ENCODE measurements at regions not wholly inside any gene's neighbourhood (a gene's known extent, or its start where the extent isn't known, plus 50 kb on each side); places are given as distances from the start of the nearest gene placed in this dataset.
"Not testable (repeated sequence)": the region's sequence is repeated elsewhere in the genome, so short reads cannot be mapped to it uniquely, and the experiment has no call there.

GRCh38 chr14:89743828-89744227 lies 210.7 kb downstream of the EFCAB11 start:
- DNase-seq (ENCODE audit: low spot score), result no peak

DNA sequence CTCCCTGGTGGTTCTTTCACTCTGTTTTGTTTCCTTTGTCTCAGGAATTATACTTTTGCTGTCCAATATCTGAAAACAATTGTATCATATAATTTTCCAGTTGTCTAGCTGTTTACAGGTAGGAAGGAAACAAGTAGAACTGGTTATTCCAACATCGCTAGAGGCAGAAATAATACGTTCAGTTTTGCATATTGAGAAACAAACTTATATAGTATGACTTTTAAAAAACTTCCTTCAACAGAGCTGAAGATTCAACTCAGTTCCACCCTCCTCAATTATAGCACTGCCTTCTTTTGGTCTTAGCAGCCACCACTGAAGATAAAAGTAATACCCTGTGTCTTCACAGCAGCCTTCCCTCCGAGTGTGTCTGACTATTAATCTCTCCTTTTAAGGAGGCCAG lies 214.3 kb downstream of the EFCAB11 start:
- DNase-seq (ENCODE audit: low spot score), result no peak

- no peak for DNase-seq (ENCODE audit: low spot score)
Measured at GRCh38 chr14:89736881-89737280, 217.6 kb downstream of the EFCAB11 start.

DNA sequence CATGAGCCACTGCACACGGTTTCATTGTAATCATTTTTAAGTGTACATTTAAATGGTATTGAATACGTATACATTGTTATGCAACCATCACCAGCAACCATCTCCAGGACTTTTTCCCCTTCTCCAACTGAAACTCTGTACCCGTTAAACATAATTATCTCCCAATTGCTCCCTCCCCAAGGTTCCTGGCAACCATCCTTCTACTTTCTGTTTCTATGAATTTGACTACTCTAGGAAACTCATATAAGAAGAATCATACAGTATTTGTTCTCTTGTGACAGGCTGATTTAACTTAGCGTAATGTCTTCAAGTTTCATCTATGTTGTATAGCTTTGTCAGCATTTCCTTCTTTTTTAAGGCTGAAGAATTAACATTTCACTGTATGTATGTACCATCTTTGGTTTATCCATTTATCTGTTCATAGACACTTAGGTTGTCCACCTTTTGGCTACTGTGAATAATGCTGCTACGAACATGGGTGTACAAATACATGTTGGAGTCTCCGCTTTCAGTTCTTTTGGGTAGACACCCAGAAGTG lies 223.1 kb downstream of the EFCAB11 start:
- DNase-seq (ENCODE audit: low spot score), result no peak

DNA sequence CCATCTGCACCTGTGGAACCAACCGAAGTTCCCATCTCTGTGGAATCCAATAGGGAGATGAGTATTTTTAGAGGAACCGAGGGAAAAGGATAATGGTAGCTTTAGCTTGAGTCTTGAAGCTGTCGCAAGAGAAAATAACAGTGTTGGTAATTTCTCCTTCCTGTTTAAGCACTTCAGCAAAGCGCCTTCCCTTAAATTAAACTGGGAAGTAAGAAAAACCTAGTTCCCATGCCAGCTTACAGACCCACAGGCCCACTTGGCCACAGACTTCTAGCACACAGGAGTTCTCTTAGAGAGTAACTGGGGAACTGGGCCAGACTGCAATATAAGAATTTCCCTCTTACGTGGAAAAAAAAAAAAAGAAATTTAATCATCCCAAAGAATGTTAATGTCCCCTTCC lies 223.8 kb downstream of the EFCAB11 start:
- DNase-seq (ENCODE audit: low spot score), result no peak

DNA sequence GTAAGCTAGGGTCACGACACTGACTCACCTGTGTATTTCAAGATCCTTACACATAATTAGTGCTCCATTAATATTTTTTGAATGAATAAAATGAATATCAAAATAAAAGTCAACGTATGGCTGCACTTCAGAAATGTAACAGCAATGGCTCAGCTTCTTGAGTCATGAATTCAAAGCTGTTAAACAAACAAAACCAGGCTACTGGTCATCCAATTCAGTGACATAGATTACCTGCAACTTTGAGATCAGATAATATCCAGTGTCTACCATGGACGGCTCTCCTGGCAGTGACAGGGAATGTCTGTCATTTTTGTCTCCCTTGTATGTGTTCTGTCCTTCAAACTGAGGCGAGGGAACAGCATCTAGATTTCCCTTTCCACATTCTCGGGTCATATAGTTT lies 225.6 kb downstream of the EFCAB11 start:
- DNase-seq (ENCODE audit: low spot score), result no peak

GRCh38 chr14:89726226-89726625 lies 228.3 kb downstream of the EFCAB11 start:
- not testable (repeated sequence) for DNase-seq (ENCODE audit: low spot score)

DNA sequence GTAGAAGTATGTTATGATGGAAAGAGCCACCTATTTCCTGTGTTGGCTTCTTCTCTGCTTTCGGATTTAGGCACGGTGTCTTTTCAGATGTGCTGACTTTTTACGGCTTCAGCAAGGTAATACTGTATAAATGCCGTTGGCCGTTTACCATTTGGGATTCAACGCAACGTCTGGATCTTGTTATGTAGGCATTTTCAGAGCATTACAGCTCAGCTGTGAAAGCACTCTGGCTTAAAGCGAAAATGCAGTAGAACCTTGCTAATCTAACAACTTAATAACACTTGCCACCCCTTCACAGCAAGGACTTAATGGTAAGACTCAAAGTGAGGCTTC lies 229.9 kb downstream of the EFCAB11 start:
- DNase-seq (ENCODE audit: low spot score), result no peak

GRCh38 chr14:89723930-89724627 lies 230.5 kb downstream of the EFCAB11 start:
- DNase-seq (ENCODE audit: low spot score), result no peak

DNA sequence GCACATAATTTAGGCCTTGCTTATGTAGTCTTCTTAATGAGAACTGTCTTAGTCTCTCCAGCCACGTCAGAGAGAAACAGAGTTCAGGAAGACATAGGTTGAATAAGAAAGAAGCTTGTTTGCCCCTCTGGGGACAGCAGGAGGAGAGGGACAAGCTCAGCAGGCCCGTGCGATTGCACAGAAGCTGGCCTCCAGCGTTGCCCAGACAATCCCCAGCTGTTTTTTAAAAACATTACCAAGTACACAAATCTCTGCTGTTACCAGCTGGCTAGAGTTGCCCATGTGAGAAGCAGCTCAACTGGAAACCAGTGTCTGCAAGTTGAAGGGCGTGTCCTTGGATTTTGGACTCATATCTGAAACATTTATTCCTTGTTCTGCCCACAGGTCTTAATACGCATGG lies 232.6 kb downstream of the EFCAB11 start:
- no peak for DNase-seq (ENCODE audit: low spot score)

- DNase-seq (ENCODE audit: low spot score), result no peak
Measured at GRCh38 chr14:89720741-89721729, 233.5 kb downstream of the EFCAB11 start.

DNA sequence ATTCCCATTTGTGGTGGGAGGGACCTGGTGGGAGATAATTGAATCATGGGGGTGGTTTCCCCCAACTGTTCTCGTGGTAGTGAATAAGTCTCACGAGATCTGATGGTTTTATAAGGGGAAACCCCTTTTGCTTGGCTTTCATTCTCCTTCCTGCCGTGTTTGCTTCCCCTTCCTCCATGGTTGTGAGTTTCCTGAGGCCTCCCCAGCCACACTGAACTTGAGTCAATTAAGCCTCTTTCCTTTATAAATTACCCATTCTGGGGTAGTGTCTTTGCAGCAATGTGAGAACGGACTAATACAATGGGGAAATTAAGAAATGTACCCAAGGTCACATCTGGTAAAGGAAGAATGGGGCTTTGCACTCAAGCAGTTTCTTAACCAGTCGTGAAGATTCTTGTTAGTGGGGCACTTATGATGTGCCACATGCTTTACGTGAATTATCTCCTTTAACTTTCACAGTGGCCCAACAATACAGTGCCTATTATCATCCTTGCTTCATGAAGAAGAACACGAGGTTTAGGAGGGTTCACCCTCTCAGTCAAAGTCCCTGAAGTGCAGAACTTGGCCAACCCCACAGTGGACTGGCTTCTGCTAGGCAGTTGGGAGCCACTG lies 234.3 kb downstream of the EFCAB11 start:
- no peak for DNase-seq (ENCODE audit: low spot score)

GRCh38 chr14:89719366-89720075 lies 235.0 kb downstream of the EFCAB11 start:
- DNase-seq (ENCODE audit: low spot score), result no peak

DNA sequence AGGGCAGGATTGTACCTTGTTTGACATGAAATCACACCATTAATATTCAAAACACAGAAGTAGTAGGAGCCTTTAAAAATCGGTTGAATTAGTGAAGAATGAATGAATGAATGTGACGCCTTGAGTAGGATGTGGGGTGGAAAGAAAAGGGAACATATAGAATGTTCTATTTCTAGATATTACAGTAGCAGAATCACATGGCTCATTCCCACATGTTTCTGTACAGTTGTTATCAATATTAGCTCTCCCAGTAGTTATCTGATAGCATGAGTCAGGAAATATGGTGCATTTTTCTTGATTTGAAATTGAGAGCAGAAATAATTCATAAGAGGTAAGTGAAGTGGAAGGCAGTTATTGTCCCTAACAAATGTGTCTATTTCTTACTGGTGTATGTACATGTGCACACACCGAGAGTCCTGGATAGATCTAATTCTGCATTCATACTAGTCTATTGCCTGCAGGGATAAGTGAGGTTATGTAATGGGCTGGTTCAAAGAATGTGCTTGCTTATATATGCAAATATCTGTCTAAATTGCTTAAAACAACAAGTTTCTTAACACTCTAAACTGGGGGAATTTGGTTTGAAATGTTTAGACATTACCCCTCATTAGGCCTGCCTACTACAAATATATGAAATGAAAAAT lies 245.4 kb downstream of the EFCAB11 start:
- DNase-seq (ENCODE audit: low spot score), result no peak

DNA sequence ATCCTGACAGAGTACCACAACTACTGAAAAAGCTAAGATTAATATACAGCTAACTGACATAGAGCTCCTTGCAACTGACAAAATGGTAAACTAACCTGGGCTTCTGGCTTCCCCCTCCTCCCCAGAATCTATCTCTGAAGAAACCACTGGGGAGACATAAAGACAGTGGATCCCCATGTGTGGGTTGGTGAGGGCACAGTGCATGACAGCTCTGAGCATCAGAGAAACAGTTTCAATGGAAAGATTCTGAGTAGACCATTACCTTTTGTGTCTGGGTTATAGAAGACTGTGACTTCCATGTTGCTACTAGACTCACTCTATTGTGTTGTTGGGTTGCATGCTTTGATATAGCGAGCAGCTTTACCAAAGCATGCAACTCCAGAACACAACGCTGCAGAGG lies 247.4 kb downstream of the EFCAB11 start:
- DNase-seq (ENCODE audit: low spot score), result no peak

DNA sequence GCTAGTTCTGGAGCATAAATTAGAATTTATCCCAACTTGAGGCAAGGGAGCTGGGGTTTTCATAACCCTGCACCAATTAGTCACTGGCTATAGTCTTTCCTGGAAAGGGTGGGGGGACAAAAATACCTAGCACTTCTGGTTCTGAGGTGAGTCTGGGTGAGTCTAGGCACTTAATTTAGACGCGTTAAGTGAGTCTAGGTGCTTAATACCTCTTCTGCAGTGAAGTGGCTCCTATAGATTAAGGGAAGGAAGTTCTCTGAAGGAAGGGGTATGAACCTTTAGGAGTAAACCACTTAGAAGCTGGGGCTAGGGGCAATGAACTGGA lies 251.7 kb downstream of the EFCAB11 start:
- DNase-seq (ENCODE audit: low spot score), result no peak

GRCh38 chr14:89702073-89702875 lies 252.3 kb downstream of the EFCAB11 start:
- DNase-seq (ENCODE audit: low spot score), result no peak

DNA sequence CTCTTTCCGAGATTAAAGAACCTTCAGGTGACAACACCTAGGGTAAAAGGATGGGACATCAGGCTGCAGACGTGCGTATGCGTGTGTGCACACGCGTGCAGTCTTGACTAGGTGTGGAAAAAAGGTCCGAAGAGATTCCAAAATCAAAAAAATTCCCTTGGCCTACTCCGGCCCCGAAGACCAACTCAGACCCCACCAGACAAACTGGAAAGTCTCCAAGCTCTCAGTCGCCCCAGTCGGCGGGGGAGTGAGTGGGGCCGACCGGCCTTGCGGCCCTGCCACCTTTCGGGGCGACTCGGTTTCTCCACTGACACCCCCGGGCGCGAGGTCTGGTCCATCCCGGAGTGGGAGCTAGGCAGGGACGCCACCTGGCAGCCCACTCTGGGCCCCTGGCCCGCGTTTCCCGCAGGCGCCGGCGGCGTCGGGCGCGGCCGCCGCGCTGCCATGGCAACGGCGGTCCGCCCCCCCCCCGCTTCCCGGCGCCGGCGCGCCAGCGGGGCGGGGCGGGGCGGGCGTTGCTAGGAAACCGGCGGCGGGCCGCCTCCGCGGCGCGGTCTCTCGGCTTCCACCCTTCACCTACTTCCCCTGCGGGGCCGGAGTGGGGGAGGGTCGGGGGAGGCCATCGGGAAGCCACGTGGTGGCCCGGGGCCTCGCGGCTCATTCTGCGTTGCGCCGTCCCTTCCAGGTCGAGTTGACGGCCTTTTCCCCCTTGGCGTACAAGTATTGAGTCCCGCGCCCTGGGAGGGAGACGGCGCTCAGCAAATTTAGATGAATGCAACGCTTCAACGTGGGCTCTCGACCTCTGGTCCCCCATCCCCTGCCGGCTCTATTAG lies 253.1 kb downstream of the EFCAB11 start:
- DNase-seq (ENCODE audit: low spot score), result peak; percentile 90

DNA sequence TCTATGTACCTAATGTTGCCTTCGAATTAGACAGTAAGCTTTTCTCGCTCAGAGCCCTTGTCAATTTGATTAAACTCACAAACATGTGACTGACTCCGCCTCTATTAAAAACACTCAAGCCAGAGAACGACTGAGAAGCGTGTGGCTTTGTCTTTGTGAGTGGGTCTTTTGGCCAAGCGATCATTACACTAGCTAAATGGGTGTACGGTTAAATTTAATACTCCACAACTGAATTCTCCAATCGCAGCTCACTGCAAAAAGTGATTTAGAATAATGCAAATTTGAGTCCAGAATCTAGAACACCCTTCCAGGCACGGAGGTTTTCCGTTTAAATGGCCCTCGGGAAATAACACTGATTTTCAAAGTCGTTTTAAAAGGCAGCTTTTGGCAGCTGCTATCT lies 253.7 kb downstream of the EFCAB11 start:
- DNase-seq (ENCODE audit: low spot score), result no peak

GRCh38 chr14:89699071-89699470 lies 255.5 kb downstream of the EFCAB11 start:
- no peak for DNase-seq (ENCODE audit: low spot score)

Measured in D341Med (cell line).